SJCRH30 (cell line): ENCODE measurements at regions not wholly inside any gene's neighbourhood (a gene's known extent, or its start where the extent isn't known, plus 50 kb on each side); places are given as distances from the start of the nearest gene placed in this dataset.

ENCODE experiments used
- DNase-seq, 2 experiments: peaks; one replicate each; pipeline ENCODE4 v3.0.0-alpha.2; 2015 to 2020
- H3K27ac ChIP-seq: fragments of 250-450 bp; sonication (Bioruptor Pico); 2 replicates; pipeline ENCODE4 v1.5.1; 2020; ENCODE audit warnings: mild to moderate bottlenecking, moderate library complexity
- H3K27me3 ChIP-seq: fragments of 250-450 bp; sonication (Bioruptor Pico); 2 replicates; pipeline ENCODE4 v1.5.1; 2020; ENCODE audit warnings: mild to moderate bottlenecking, moderate library complexity
- H3K36me3 ChIP-seq: fragments of 250-450 bp; sonication (Bioruptor Pico); 2 replicates; pipeline ENCODE4 v1.5.1; 2020; ENCODE audit warnings: mild to moderate bottlenecking, moderate library complexity
- H3K4me1 ChIP-seq: fragments of 250-450 bp; sonication (Bioruptor Pico); 2 replicates; pipeline ENCODE4 v1.5.1; 2020; ENCODE audit warnings: mild to moderate bottlenecking, moderate library complexity
- H3K4me3 ChIP-seq: fragments of 250-450 bp; sonication (Bioruptor Pico); 2 replicates; pipeline ENCODE4 v1.5.1; 2020; ENCODE audit warnings: mild to moderate bottlenecking, moderate library complexity
- H3K9me3 ChIP-seq: fragments of 250-450 bp; sonication (Bioruptor Pico); replicated peaks from 2 replicates; pipeline ENCODE4 v1.5.1; 2020; ENCODE audit warnings: mild to moderate bottlenecking, moderate library complexity

GRCh38 chr14:101236496-101237251 is 324.6 kb upstream of the DIO3 start:
- Histone ChIP-seq H3K27ac (no peak overlapping the region), H3K4me3 (no peak overlapping the region), H3K27me3 (no peaks in the 10 kb centered on the region), H3K36me3 (no peaks in the 10 kb centered on the region), H3K4me1 (peaks cover 12% of the 10 kb centered on the region), H3K9me3 (no peaks in the 10 kb centered on the region)
- no peak for DNase-seq

DNA sequence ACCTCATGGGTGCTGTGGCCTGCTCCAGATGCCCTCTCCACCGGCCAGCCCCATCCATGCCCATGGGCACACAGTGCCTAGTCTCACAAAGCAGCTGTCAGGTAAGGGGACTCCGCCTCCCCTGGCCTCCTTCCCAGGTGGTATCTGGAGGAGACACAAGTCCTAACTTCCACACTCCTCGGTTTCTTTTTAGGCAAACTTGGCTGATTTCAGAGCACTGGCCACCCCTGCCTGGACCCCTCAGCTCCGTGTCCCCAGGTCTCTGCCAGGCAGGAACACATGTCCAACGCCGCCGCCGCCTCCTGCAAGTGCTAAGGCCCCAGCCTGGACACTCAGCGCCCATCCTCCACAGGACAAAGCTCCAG is 324.1 kb upstream of the DIO3 start:
- H3K36me3 ChIP-seq = no peaks in the 10 kb centered on the region
- no peaks in the 10 kb centered on the region for H3K9me3 ChIP-seq
- H3K27ac ChIP-seq = no peak overlapping the region
- no peak for DNase-seq
- H3K4me3 ChIP-seq = no peak overlapping the region
- H3K27me3 ChIP-seq = no peaks in the 10 kb centered on the region
- peaks cover 12% of the 10 kb centered on the region for H3K4me1 ChIP-seq

DNA sequence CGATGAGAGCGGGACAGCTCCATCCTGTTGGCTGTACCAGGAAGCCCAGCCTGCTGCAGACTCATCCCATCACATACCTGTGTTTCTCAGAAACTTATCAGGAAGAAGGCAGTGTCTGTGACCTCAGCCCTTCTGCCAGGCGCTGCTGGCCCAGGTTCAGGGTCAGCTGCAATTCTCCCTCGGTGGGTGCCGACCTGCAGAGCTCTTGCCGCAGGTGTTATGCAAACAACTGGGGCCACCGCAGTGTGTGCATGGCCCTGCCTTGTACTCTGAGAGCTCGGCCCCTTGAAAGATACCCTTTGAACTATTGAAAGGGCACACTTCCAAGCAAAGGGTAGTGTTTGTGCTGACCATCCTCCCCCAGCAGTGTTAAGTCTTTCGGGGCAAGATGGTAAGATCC is 322.2 kb upstream of the DIO3 start:
- H3K4me1 ChIP-seq = peaks cover 9% of the 10 kb centered on the region
- H3K27ac ChIP-seq = no peak overlapping the region
- H3K4me3 ChIP-seq = no peak overlapping the region
- no peak for DNase-seq
- no peaks in the 10 kb centered on the region for H3K36me3 ChIP-seq
- H3K27me3 ChIP-seq = no peaks in the 10 kb centered on the region
- H3K9me3 ChIP-seq = no peaks in the 10 kb centered on the region

DNA sequence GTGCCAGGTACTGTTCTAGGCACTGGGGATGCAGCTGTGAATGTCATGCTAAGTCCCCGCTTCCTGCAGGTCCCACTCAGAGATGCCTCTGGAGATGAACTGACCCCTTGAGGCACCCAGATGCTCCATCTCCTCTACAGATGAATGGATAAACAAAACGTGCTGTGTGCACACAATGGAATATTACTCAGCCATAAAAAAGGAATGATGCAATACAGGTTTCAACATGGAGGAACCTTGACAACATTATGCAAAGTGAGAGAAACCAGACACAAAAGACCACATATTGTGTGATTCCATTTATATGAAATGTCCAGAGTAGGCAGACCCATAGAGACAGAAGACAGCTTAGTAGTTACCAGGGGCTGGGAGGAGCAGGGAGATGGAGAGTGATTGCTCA is 320.1 kb upstream of the DIO3 start:
- no peak for DNase-seq
- no peaks in the 10 kb centered on the region for H3K4me1 ChIP-seq
- no peaks in the 10 kb centered on the region for H3K9me3 ChIP-seq
- H3K27me3 ChIP-seq = no peaks in the 10 kb centered on the region
- no peaks in the 10 kb centered on the region for H3K36me3 ChIP-seq
- no peak overlapping the region for H3K27ac ChIP-seq
- H3K4me3 ChIP-seq = no peak overlapping the region

DNA sequence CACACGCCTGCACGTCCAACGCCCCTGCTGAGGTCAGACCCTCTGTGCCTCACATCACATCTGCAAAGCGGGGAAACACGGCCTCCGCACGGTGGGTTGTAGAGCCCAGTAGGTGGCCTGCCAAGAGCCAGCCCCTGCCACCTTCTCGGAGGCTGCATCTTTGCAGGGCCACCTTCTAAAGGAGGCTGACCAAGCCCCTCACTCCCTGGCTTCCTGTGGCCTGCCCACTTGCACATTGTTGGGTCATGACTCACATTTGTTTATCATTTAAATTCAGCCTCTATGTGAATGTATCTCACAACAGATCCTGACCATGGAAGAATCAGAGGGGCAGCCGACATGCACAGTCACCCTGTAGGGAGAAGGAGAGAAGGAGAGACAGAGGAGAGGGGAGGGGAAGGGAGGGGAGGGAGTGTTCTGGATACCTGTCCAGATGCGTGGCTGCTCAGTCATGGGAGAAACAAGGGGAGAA is 319.5 kb upstream of the DIO3 start:
- Histone ChIP-seq H3K9me3 (no peaks in the 10 kb centered on the region), H3K27ac (no peak overlapping the region), H3K4me1 (no peaks in the 10 kb centered on the region), H3K4me3 (no peak overlapping the region), H3K36me3 (no peaks in the 10 kb centered on the region), H3K27me3 (no peaks in the 10 kb centered on the region)
- DNase-seq = no peak

GRCh38 chr14:101242442-101243385 is 318.6 kb upstream of the DIO3 start:
- H3K4me1 ChIP-seq = no peaks in the 10 kb centered on the region
- H3K27ac ChIP-seq = no peak overlapping the region
- no peaks in the 10 kb centered on the region for H3K9me3 ChIP-seq
- no peak overlapping the region for H3K4me3 ChIP-seq
- H3K36me3 ChIP-seq = no peaks in the 10 kb centered on the region
- no peaks in the 10 kb centered on the region for H3K27me3 ChIP-seq
- no peak for DNase-seq

GRCh38 chr14:101243587-101244338 is 317.5 kb upstream of the DIO3 start:
- no peaks in the 10 kb centered on the region for H3K4me1 ChIP-seq
- H3K9me3 ChIP-seq = no peaks in the 10 kb centered on the region
- H3K4me3 ChIP-seq = no peak overlapping the region
- no peaks in the 10 kb centered on the region for H3K27me3 ChIP-seq
- H3K27ac ChIP-seq = no peak overlapping the region
- DNase-seq = no peak
- no peaks in the 10 kb centered on the region for H3K36me3 ChIP-seq

DNA sequence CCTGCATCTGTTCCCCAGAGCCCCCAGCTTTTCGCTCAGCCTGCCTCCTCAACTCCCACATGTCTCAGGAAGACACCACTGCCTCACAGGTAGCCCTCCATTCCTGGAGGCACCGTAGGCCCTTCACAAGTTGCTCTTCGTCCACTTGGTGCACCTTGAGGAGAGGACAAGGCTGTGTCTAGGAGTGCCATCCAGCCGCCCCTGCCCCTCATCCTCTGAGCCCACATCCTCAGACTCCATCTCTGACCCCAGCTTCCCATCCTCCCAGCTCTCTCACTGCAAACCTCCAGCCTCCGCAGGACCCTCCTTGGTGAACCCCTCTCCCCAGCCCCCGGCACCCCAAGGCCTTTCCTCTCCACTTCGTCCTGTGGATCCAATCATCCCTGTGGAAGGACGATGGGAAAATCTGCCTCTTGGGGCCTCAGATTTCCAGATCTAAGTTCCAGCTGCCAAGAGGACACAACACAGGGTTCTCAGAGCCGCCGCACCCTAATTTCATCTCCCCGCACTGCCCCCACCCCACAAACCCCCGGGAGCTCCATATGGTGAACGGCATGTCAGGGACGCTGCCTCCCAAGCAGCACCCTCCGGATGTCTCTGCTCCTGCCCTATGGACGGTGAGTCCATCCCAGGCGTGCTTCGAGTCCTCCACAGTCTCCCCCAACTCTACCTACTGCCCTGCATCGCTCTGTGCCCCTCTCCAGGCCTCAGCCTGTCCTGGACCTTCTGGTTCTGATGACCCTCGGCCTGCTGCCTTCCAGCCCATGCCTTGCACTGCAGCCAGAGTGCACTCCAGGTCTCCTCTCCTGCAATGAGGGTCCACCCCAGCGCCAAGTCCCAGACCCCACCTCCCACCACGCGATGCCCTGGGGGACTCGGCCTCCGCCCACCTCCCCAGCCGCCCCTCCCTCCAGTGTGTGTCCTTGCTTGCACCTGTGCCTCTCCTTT is 314.1 kb upstream of the DIO3 start:
- Histone ChIP-seq H3K4me3 (no peak overlapping the region), H3K27ac (no peak overlapping the region), H3K9me3 (no peaks in the 10 kb centered on the region), H3K27me3 (no peaks in the 10 kb centered on the region), H3K36me3 (no peaks in the 10 kb centered on the region), H3K4me1 (no peaks in the 10 kb centered on the region)
- no peak for DNase-seq

- no peaks in the 10 kb centered on the region for H3K27me3 ChIP-seq
- DNase-seq = no peak
- H3K36me3 ChIP-seq = no peaks in the 10 kb centered on the region
- no peak overlapping the region for H3K4me3 ChIP-seq
- no peaks in the 10 kb centered on the region for H3K9me3 ChIP-seq
- H3K4me1 ChIP-seq = no peaks in the 10 kb centered on the region
- no peak overlapping the region for H3K27ac ChIP-seq
Measured at GRCh38 chr14:101247842-101248725, 313.2 kb upstream of the DIO3 start.

DNA sequence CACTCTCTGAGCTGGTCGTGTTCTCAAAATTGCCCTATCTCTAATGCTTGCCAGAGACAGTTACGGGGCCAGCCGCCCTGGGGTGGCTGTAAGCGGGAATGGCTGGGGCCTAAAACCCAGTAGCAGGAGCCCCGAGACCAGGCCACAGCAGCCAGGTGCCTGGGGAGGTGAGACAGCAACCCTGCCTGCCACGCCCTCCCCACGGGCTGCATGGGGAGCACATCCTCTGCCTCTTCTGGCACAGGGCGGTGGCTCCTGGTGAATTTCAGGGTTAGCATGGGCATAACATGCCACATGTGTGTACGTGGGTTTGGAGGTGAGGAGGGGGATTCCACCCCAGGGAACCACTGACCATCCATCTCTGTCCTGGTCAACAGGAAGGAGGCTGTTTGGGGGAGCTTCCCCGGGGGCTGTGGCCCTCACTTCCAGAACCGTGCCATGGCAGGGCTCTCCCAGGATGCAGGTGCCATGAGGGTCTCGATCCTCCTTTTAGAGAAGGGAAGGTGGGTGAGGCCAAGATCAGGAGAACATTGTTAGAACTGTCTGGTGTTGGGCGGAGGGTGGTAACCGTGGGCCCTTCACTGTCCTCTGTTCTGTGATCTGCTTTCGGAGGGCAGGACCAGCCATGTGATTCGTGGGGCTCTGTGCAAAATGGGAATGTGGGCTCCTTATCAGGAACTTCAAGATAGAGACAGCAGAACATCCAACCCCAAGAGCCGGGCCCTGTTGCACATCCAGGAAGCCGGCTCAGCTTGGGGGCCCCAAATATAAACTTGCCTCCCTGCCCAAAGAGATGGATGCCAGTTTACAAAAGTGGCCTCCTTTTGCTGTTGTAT is 312.2 kb upstream of the DIO3 start:
- H3K27ac ChIP-seq = no peak overlapping the region
- H3K27me3 ChIP-seq = no peaks in the 10 kb centered on the region
- no peaks in the 10 kb centered on the region for H3K4me1 ChIP-seq
- DNase-seq = no peak
- no peaks in the 10 kb centered on the region for H3K9me3 ChIP-seq
- H3K4me3 ChIP-seq = no peak overlapping the region
- H3K36me3 ChIP-seq = no peaks in the 10 kb centered on the region

- Histone ChIP-seq H3K27ac (no peak overlapping the region), H3K36me3 (no peaks in the 10 kb centered on the region), H3K9me3 (no peaks in the 10 kb centered on the region), H3K4me3 (no peak overlapping the region), H3K4me1 (no peaks in the 10 kb centered on the region), H3K27me3 (no peaks in the 10 kb centered on the region)
- DNase-seq = no peak
Measured at GRCh38 chr14:101249676-101250036, 311.6 kb upstream of the DIO3 start.

DNA sequence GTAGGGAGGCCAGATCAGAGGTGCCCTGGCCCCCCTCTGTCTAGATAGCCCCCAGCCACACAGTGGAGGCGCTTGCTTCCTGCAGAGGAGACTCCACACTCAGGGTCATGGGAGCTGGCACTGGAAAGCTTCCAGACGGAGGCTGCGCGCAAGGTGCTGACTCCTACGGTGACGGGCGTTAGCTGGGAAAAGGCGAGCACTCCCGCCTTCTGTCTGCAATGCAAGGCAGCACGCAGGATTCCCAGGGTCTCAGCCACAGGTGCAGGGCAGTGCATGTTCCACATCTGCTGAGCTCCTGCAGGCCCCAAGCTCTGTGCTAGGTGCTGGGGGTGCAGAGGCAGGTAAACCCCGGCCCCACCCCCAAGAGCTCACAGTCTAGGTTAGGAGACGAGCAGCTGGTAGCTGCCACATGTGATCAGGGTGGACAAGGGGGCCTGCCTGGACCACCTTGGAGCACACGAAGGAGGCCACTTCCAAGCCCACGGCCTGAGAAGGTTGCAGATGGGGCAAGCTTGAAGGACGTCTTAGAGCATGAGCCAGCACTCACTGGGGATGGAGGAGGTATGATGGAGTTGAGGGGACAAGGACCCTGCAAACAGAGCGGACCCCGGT is 310.9 kb upstream of the DIO3 start:
- H3K4me1 ChIP-seq = no peaks in the 10 kb centered on the region
- no peak for DNase-seq
- H3K4me3 ChIP-seq = no peak overlapping the region
- H3K27me3 ChIP-seq = no peaks in the 10 kb centered on the region
- H3K9me3 ChIP-seq = no peaks in the 10 kb centered on the region
- no peaks in the 10 kb centered on the region for H3K36me3 ChIP-seq
- H3K27ac ChIP-seq = no peak overlapping the region
